ENCODE measurements at regions not wholly inside any gene's neighbourhood (a gene's known extent, or its start where the extent isn't known, plus 50 kb on each side); places are given as distances from the start of the nearest gene placed in this dataset.

DNA sequence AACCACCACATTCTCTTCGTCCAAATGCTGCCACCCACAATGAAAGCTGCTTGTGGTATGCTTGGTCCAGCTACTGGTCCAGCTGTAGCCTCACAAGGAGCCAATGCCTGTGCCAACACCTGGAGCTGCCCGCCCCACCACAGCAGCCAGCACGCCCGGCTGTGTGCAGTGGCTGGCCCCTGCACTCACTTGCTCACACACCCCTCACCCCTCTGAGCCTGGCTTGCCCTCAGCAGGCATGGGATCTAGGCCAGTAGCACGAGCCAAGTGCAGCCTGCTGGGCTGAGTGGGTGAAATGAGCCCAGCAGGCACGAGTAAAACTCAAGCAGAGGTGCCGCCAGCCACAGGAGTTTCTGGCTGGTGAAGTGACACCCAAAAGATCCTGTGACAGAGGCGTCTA lies 2096.4 kb upstream of the PCDH20 start:
- TF ChIP-seq POLR2A (IDR thresholded peaks at IDR 0.05) (no peak), CTCF (IDR thresholded peaks at IDR 0.05) (no peak)
